ENCODE measurements at regions not wholly inside any gene's neighbourhood (a gene's known extent, or its start where the extent isn't known, plus 50 kb on each side); places are given as distances from the start of the nearest gene placed in this dataset.
"Not testable (repeated sequence)": the region's sequence is repeated elsewhere in the genome, so short reads cannot be mapped to it uniquely, and the experiment has no call there.

DNA sequence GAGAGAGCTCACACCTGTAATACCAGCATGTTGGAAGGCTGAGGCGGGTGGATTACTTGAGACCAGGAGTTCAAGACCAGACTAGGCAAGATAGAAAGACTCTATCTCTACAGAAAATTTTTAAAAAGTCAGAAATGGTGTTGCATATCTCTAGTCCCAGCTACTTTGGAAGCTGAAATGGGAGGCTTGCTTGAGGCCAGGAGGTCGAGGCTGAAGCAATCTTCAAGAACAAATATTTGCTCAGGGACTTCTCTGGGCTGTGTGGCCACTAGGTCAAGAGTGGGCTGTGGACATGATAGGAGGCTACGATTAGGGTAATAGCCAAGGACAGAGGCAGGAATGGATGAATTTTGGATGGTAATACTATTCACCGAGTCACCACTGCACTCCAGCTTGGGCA lies 135.8 kb upstream of the PEG3 start:
- DNase-seq (no peak), ATAC-seq (replicated peaks) (no peak)
- H3K4me3 Mint-ChIP-seq: no peak overlapping the region
- H3K27me3 Mint-ChIP-seq: no peaks in the 10 kb centered on the region
- H3K4me1 Mint-ChIP-seq (ENCODE audit: low read depth in 2 of 2): no peaks in the 10 kb centered on the region
- H3K9me3 Mint-ChIP-seq: peaks cover 13 to 30% of the 10 kb centered on the region in 2 donors
- H3K36me3 Mint-ChIP-seq (ENCODE audit: insufficient read depth): no peaks in the 10 kb centered on the region
- no peak overlapping the region for H3K27ac Mint-ChIP-seq

DNA sequence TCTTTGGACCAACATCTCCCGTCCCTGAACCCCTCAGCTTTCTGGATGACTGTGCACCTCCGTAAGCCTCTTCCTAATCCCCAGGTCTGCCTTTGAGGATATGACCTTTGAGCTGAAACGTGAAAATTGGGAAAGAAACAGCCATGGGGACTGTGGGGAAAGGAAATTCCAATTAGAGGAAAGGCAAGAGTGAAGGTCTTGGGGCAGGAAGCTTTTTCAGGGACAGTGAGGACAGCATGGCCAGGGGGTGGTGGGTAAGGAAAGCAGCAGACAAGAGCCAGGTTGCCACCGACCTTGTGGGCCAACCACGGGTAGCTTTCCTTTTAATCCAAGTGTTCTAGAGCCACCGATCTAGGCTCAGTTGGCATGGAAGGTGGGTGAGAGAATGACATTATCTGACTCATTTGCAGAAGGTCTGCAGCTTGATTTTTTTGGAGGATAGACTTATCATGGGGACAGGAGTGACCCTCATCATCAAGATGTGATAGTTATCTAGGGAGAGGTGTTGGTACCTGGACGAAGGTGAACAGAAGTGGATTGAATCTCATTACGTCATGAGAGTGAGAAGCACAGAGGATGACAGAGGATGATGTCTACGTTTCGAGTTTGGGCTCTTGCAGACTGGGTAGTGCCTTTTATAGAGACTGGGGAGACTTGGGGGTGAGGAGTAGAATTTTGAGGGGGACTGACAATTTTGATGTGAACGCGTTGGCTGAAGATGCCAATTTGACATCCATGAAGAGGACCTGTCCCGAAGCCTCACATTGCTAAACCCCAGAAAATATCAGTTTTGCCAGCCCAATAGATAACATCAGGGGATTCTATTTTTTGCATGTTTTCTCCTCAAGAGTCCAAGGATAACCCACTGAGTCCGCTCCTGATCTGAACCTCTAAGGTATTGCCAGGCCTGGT lies 136.7 kb upstream of the PEG3 start:
- no peak for ATAC-seq (replicated peaks)
- DNase-seq: no peak
- H3K27me3 Mint-ChIP-seq: no peaks in the 10 kb centered on the region
- H3K9me3 Mint-ChIP-seq: peaks cover 14 to 38% of the 10 kb centered on the region in 2 donors
- H3K36me3 Mint-ChIP-seq (ENCODE audit: insufficient read depth): no peaks in the 10 kb centered on the region
- no peaks in the 10 kb centered on the region for H3K4me1 Mint-ChIP-seq (ENCODE audit: low read depth in 2 of 2)
- no peak overlapping the region for H3K4me3 Mint-ChIP-seq
- no peak overlapping the region for H3K27ac Mint-ChIP-seq

DNA sequence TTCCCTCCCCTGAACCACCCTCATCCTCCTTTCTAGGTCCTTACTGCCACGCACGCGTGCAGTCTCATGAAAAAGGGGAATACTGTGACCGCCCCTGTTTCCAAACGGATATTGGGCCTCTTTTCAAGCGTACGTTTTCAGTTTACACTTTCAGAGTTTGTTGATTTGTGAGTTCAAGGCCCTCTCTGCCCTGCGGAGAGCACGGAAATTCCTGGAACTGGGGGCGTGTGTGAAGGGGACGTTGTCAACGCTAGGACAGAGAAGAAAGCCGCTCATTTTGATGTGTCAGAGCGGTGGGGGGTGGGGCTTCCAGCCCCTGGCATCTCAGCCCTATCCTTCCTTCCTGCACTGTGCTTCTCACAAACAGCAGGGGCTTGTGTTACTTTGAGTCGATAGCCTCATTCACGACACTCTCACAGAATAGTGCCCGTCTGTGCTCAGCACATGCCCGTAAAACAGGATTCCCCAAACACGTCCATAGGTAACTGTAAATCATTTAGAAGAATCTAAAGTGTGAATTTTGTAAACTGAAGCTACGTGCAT lies 137.6 kb upstream of the PEG3 start:
- Mint-ChIP-seq H3K4me3 (no peak overlapping the region), H3K9me3 (peaks cover 17 to 38% of the 10 kb centered on the region in 2 donors), H3K27me3 (no peaks in the 10 kb centered on the region), H3K27ac (no peak overlapping the region), H3K36me3 (ENCODE audit: insufficient read depth) (no peaks in the 10 kb centered on the region), H3K4me1 (ENCODE audit: low read depth in 2 of 2) (no peaks in the 10 kb centered on the region)
- ATAC-seq (replicated peaks) (no peak), DNase-seq (no peak)

DNA sequence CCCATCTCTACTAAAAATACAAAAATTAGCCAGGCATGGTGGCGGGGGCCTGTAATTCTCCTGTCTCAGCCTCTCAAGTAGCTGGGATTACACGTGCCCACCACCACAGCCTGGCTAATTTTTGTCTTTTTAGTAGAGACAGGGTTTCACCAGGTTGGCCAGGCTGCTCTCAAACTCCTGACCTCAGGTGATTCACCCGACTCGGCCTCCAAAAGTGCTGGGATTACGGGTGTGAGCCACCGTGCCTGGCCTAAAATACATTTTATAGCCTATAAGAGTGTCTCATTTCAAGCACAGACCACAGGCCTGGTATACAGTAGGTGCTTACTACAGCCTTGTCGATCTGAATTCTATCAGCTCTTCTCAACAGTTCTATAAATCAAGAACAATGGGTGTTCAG lies 139.5 kb upstream of the USP29 start:
- H3K4me1 Mint-ChIP-seq (ENCODE audit: low read depth in 2 of 2): not testable (repeated sequence)

DNA sequence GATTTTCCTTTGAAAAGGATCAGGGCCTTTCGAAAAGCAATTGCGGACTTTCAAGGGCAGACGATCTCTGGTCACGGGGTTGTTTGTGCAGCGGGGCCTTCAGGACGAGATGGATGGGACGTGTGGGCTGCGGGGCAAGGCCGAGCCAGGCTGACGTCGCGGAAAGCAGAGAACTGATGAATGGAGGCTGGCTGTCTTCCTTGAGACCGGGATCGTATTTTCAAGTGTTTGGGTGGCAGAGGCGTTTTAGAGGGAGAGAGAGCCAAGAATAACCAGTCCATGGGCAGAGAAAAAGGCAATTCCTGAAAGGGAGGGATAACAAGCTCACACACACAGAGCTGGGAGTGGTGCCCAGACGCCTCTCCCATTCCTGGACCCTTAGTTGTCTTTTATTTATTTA lies 138.9 kb upstream of the USP29 start:
- ATAC-seq (replicated peaks): no peak
- DNase-seq: no peak
- Mint-ChIP-seq H3K9me3 (peaks cover 12 to 34% of the 10 kb centered on the region in 2 donors), H3K27ac (no peak overlapping the region), H3K27me3 (no peaks in the 10 kb centered on the region), H3K4me1 (ENCODE audit: low read depth in 2 of 2) (no peaks in the 10 kb centered on the region), H3K4me3 (no peak overlapping the region), H3K36me3 (ENCODE audit: insufficient read depth) (peaks cover 3% of the 10 kb centered on the region)

More for the DNA sequence above, 139.5 kb upstream of the USP29 start:
- not testable (repeated sequence) for H3K4me3 Mint-ChIP-seq; ATAC-seq (replicated peaks); H3K27me3 Mint-ChIP-seq; DNase-seq; H3K27ac Mint-ChIP-seq; H3K36me3 Mint-ChIP-seq (ENCODE audit: insufficient read depth)
- H3K9me3 Mint-ChIP-seq: peaks cover 11 to 32% of the 10 kb centered on the region in 2 donors

DNA sequence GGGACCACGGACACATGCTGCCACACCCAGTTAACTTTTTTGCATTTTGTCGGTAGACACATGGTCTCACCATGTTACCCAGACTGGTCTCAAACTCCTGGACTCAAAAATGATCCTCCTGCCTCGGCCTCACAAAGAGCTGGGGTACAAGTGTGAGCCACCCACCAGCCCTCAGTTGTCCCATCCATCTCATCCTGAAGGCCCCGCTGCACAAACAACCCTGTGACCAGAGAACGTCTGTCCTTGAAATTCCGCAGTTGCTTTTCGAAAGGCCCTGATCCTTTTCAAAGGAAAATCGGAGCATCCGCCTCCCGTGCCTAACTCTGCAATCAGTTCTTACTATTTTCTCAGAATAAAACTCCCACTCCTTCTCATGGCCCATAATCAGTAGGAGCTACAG lies 138.3 kb upstream of the USP29 start:
- ATAC-seq (replicated peaks); H3K27me3 Mint-ChIP-seq; H3K27ac Mint-ChIP-seq; H3K4me3 Mint-ChIP-seq; DNase-seq; H3K4me1 Mint-ChIP-seq (ENCODE audit: low read depth in 2 of 2); H3K36me3 Mint-ChIP-seq (ENCODE audit: insufficient read depth): not testable (repeated sequence)
- peaks cover 14 to 38% of the 10 kb centered on the region in 2 donors for H3K9me3 Mint-ChIP-seq

DNA sequence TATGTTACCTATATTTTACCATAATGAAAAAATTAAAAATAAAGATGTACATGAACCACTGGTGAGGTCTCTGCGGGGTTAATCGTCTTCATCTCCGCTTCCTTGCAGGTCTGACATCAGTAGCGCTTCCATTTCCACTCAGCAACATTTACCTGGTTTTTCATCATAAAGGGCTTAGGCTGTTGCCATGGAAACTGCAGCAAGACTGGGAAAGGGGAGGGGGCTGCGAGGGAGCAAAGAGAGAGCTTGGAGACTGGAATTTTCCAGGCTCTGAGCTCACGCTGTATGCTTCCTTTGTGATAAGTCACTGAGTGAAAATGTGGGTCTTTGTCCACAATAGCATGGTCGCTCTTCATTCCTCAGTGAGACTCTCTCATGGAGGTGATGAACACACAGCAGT lies 136.6 kb upstream of the USP29 start:
- Mint-ChIP-seq H3K27ac (no peak overlapping the region), H3K9me3 (peaks cover 11 to 34% of the 10 kb centered on the region in 2 donors), H3K36me3 (ENCODE audit: insufficient read depth) (peaks cover 3% of the 10 kb centered on the region), H3K4me1 (ENCODE audit: low read depth in 2 of 2) (no peaks in the 10 kb centered on the region), H3K4me3 (no peak overlapping the region), H3K27me3 (no peaks in the 10 kb centered on the region)
- ATAC-seq (replicated peaks) (no peak), DNase-seq (no peak)

DNA sequence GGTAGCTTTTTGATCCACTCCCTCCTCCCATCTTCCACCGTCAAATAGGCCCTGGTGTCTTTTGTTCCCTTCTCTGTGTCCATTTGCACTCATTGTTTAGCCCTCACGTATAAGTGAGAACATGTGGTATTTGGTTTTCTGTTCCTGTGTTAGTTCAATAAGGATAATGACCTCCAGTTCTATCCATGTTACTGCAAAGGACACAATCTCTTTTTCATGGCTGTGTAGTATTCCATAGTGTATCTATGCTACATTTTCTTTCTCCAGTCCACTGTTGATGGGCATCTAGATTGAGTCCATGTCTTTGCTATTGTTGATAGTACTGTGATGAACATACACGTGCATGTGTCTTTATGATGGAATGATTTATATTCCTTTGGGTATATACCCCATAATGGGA lies 136.0 kb upstream of the USP29 start:
- Mint-ChIP-seq H3K9me3 (peaks cover 11 to 35% of the 10 kb centered on the region in 2 donors), H3K27ac (no peak overlapping the region), H3K27me3 (no peaks in the 10 kb centered on the region), H3K4me3 (no peak overlapping the region), H3K36me3 (ENCODE audit: insufficient read depth) (peaks cover 3% of the 10 kb centered on the region), H3K4me1 (ENCODE audit: low read depth in 2 of 2) (no peaks in the 10 kb centered on the region)
- ATAC-seq (replicated peaks) (no peak), DNase-seq (no peak)

DNA sequence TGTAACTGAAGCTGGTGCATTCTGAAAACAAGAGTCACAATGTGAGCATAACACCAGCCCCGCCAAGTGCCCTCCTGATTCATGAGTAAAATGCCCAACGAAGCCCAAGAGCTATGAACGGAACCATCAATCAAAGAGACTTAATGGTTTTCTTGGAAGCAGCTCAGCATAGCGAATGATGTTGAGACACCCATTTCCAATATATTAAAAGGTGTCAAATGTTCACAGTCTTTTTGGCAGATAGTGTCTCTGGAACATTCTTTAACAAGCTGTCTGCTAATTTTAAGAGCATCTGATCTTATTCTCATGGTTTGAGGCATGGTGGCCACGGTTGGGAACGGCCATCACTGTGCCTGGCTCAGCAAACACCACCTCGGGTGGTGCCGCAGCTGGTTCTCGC lies 133.4 kb upstream of the USP29 start:
- H3K27ac Mint-ChIP-seq: no peak overlapping the region
- no peak overlapping the region for H3K4me3 Mint-ChIP-seq
- peaks cover 3% of the 10 kb centered on the region for H3K36me3 Mint-ChIP-seq (ENCODE audit: insufficient read depth)
- no peaks in the 10 kb centered on the region for H3K4me1 Mint-ChIP-seq (ENCODE audit: low read depth in 2 of 2)
- ATAC-seq (replicated peaks): no peak
- H3K9me3 Mint-ChIP-seq: peaks cover 14 to 42% of the 10 kb centered on the region in 2 donors
- no peak for DNase-seq
- no peaks in the 10 kb centered on the region for H3K27me3 Mint-ChIP-seq

DNA sequence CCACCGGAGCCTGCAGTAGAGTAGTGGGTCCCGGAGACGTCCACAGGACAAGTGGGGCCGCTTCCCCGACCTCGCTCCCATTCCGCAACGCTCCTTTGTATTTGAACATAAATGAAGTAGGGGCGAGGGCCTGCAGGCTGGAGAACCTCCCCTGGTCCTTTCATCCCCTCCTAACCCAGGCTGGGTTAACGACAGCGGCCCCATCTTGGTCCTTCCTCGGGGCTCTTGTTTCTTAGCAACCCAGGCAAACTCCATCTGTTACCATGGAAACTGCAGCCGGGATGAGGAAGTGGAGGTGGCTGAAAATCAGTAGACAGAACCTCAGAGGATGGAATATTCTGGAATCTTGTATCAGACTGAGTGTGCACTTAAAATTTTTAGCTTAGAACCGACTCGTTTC lies 132.6 kb upstream of the USP29 start:
- DNase-seq (no peak), ATAC-seq (replicated peaks) (no peak)
- Mint-ChIP-seq H3K36me3 (ENCODE audit: insufficient read depth) (peaks cover 3% of the 10 kb centered on the region), H3K27me3 (no peaks in the 10 kb centered on the region), H3K27ac (no peak overlapping the region), H3K4me1 (ENCODE audit: low read depth in 2 of 2) (no peaks in the 10 kb centered on the region), H3K9me3 (peaks cover 12 to 38% of the 10 kb centered on the region in 2 donors), H3K4me3 (no peak overlapping the region)

DNA sequence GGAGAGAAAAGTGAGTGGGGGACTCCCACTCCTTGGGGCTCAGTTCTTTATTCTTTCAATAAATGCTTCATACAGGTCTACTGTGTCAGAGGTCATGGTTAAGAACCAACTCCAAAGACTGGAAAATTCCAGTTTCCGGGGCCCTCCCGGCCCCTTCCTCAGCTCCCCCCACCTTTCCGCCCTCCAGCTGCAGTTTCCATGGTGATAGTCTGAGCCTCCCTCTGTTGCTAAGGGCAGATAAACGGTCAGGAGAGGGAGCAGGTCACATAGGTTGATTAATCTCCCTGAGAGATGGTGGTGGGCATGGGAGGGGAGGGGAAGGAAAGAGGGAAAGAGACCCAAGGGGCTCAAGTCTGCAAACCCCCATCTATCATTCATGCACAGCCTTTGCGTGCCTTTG lies 131.5 kb upstream of the USP29 start:
- H3K27me3 Mint-ChIP-seq: peaks cover 0 to 4% of the 10 kb centered on the region in 2 donors
- H3K27ac Mint-ChIP-seq: no peak overlapping the region
- H3K4me3 Mint-ChIP-seq: no peak overlapping the region
- DNase-seq (no peak), ATAC-seq (replicated peaks) (no peak)
- H3K4me1 Mint-ChIP-seq (ENCODE audit: low read depth in 2 of 2): no peaks in the 10 kb centered on the region
- peaks cover 16 to 48% of the 10 kb centered on the region in 2 donors for H3K9me3 Mint-ChIP-seq
- H3K36me3 Mint-ChIP-seq (ENCODE audit: insufficient read depth): peaks cover 3% of the 10 kb centered on the region

DNA sequence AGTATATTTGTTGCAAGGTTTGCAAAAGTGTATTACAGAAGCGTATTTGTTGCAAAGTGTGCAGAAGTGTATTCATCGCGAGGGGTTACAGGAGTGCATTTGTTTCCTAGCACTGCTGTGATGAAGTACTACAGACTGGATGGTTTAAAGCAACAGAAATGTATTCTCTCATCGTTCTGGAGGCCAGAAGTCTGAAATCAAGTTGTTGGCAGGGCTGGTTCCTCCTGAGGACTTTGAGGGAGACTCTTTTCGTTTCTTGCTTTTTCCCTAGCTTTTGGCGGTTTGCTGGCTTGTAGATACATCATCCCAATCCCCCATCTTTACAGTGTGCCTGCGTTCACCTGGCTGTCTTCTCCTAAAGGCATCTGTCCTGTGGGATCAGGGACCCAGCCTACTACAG lies 127.9 kb upstream of the USP29 start:
- Mint-ChIP-seq H3K4me3 (no peak overlapping the region), H3K4me1 (ENCODE audit: low read depth in 2 of 2) (no peaks in the 10 kb centered on the region), H3K36me3 (ENCODE audit: insufficient read depth) (no peaks in the 10 kb centered on the region), H3K27ac (no peak overlapping the region), H3K27me3 (peaks cover 0 to 4% of the 10 kb centered on the region in 2 donors), H3K9me3 (peaks cover 16 to 49% of the 10 kb centered on the region in 2 donors)
- no peak for ATAC-seq (replicated peaks)
- DNase-seq: no peak

DNA sequence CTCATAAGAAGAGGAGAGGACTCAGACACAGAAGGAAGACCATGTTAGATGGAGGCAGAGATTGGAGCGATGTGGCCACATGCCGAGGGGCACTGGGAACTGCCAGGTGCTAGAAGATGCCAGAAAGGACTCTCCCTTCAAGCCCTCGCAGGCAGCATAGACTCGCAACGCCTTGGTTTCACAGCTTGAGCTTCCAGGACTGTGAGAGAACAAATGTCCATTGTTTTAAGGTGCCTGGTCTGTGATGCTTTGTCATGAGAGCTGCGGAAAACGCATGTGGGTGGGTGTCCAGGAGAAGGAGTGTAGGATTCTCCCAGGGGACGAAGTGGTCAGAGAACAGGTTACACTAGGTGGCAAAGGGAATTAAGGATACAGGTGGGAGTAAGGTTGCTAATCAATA lies 125.9 kb upstream of the USP29 start:
- Mint-ChIP-seq H3K27me3 (peaks cover 0 to 4% of the 10 kb centered on the region in 2 donors), H3K36me3 (ENCODE audit: insufficient read depth) (no peaks in the 10 kb centered on the region), H3K4me3 (no peak overlapping the region), H3K27ac (no peak overlapping the region), H3K4me1 (ENCODE audit: low read depth in 2 of 2) (no peaks in the 10 kb centered on the region), H3K9me3 (peaks cover 17 to 44% of the 10 kb centered on the region in 2 donors)
- DNase-seq (no peak), ATAC-seq (replicated peaks) (no peak)

Measured in effector memory CD8-positive, alpha-beta T cell (primary cell).